AG08396 (cell line): ENCODE measurements at regions not wholly inside any gene's neighbourhood (a gene's known extent, or its start where the extent isn't known, plus 50 kb on each side); places are given as distances from the start of the nearest gene placed in this dataset.

Source experiments
- DNase-seq: peaks from one replicate; pipeline ENCODE4 v3.0.0; 2012; ENCODE audit warnings: low spot score, mixed read lengths

GRCh38 chrX:14476205-14476604, 53.1 kb upstream of the GLRA2 start:
- no peak for DNase-seq

GRCh38 chrX:14449773-14450172, 79.6 kb upstream of the GLRA2 start:
- no peak for DNase-seq

GRCh38 chrX:14448406-14448805, 80.9 kb upstream of the GLRA2 start:
- no peak for DNase-seq

- DNase-seq = no peak
Measured at GRCh38 chrX:14440106-14440505, 89.2 kb upstream of the GLRA2 start.

- DNase-seq = no peak
Measured at GRCh38 chrX:14427614-14428013, 101.7 kb upstream of the GLRA2 start.

- DNase-seq = no peak
Measured at GRCh38 chrX:14420841-14421240, 108.5 kb upstream of the GLRA2 start.

GRCh38 chrX:14412686-14413085, 116.7 kb upstream of the GLRA2 start:
- DNase-seq = no peak

GRCh38 chrX:14411326-14411725, 118.0 kb upstream of the GLRA2 start:
- no peak for DNase-seq

GRCh38 chrX:14409341-14409740, 120.0 kb upstream of the GLRA2 start:
- DNase-seq = no peak

GRCh38 chrX:14406225-14406624, 123.1 kb upstream of the GLRA2 start:
- DNase-seq = no peak

- no peak for DNase-seq
Measured at GRCh38 chrX:14398725-14399124, 130.6 kb upstream of the GLRA2 start.

GRCh38 chrX:14389682-14390081, 139.7 kb upstream of the GLRA2 start:
- no peak for DNase-seq

- no peak for DNase-seq
Measured at GRCh38 chrX:14386981-14387380, 142.4 kb upstream of the GLRA2 start.

GRCh38 chrX:14380044-14380443, 149.3 kb upstream of the GLRA2 start:
- no peak for DNase-seq

- DNase-seq = no peak
Measured at GRCh38 chrX:14377427-14377826, 151.9 kb upstream of the GLRA2 start.

GRCh38 chrX:14363728-14364127, 165.6 kb upstream of the GLRA2 start:
- DNase-seq = no peak

GRCh38 chrX:14362721-14363120, 166.6 kb upstream of the GLRA2 start:
- no peak for DNase-seq

GRCh38 chrX:14361435-14361834, 167.9 kb upstream of the GLRA2 start:
- no peak for DNase-seq

- no peak for DNase-seq
Measured at GRCh38 chrX:14359727-14360126, 169.6 kb upstream of the GLRA2 start.

GRCh38 chrX:14359316-14359715, 170.0 kb upstream of the GLRA2 start:
- no peak for DNase-seq

GRCh38 chrX:14357314-14357713, 172.0 kb upstream of the GLRA2 start:
- no peak for DNase-seq

GRCh38 chrX:14356401-14356800, 172.9 kb upstream of the GLRA2 start:
- DNase-seq = no peak

- DNase-seq = no peak
Measured at GRCh38 chrX:14355556-14355955, 173.8 kb upstream of the GLRA2 start.

GRCh38 chrX:14354521-14354920, 174.8 kb upstream of the GLRA2 start:
- no peak for DNase-seq

GRCh38 chrX:14352511-14352910, 176.8 kb upstream of the GLRA2 start:
- DNase-seq = no peak
